ENCODE measurements at regions not wholly inside any gene's neighbourhood (a gene's known extent, or its start where the extent isn't known, plus 50 kb on each side); places are given as distances from the start of the nearest gene placed in this dataset.

DNA sequence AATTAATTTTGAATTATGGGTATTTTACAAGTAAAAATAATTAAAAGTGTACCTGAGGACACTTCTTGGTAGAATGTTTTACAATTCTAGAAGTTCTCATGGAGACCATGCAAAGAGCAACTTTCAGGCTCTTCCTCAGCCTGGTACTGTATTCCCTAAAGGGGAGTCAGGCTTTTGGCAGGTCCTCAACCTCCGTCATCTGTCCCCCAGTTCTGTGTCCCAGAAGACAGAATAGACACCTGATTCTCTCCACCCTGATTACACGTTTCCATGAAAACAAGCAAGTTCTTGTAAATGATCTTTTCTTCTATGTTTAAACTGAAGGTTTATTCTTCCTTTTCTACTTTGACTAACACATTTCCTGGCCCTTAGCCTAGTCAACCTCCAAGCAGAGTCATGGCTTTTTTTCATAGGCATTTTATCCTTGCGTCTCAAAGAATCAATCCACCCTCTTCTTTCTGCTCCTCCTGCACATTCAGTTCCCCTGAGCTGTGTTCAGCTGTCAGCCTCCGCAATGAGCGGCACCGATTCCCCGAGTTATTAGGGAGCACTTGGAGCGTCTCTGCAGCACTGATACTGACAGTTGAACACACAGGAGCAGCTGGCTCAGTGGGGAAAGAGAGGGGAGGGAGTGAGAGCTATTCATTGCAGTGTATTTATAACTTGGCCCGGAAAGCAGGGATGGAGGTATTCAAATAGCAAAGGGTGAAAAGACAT lies 1082.4 kb upstream of the MAP3K7 start:
- peaks cover 0 to 3% of the 10 kb centered on the region in 2 experiments; a peak in 1 of 4 replicates for H3K4me1 Mint-ChIP-seq
- no peaks in the 10 kb centered on the region for H3K27me3 Mint-ChIP-seq (ENCODE audit: low read depth)
- H2BK5ac ChIP-seq (ENCODE audit: insufficient read length, low read length) = no peak overlapping the region
- no CpG with 5 or more reads among the region's 9 CpGs for WGBS (ENCODE audit: extremely low coverage, insufficient read length, low lambda C conversion rate)
- H2BK15ac ChIP-seq (ENCODE audit: low read depth, low read length) = no peak overlapping the region
- TF ChIP-seq, protein P1, sequence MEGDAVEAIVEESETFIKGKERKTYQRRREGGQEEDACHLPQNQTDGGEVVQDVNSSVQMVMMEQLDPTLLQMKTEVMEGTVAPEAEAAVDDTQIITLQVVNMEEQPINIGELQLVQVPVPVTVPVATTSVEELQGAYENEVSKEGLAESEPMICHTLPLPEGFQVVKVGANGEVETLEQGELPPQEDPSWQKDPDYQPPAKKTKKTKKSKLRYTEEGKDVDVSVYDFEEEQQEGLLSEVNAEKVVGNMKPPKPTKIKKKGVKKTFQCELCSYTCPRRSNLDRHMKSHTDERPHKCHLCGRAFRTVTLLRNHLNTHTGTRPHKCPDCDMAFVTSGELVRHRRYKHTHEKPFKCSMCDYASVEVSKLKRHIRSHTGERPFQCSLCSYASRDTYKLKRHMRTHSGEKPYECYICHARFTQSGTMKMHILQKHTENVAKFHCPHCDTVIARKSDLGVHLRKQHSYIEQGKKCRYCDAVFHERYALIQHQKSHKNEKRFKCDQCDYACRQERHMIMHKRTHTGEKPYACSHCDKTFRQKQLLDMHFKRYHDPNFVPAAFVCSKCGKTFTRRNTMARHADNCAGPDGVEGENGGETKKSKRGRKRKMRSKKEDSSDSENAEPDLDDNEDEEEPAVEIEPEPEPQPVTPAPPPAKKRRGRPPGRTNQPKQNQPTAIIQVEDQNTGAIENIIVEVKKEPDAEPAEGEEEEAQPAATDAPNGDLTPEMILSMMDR (conservative IDR thresholded peaks at IDR 0.05) = no peak
- no peak overlapping the region for H3K4me2 ChIP-seq (ENCODE audit: insufficient read depth, insufficient read length, low read length)
- no peak overlapping the region for H3K18ac ChIP-seq (ENCODE audit: insufficient read length, low read depth, low read length)
- no peak overlapping the region for H3K9ac ChIP-seq (ENCODE audit: extremely low read depth, insufficient read length, low read length)
- no peak overlapping the region for H2BK20ac ChIP-seq (ENCODE audit: low read depth, low read length, poor library complexity, severe bottlenecking)
- peaks cover 0 to 4% (median 0%) of the 10 kb centered on the region in 3 experiments; a peak in 1 of 7 replicates for H3K36me3 Mint-ChIP-seq (ENCODE audit: insufficient read depth in 1 of 3, low read depth in 3 of 3)
- H3K9me3 Mint-ChIP-seq = peaks cover 0 to 2% of the 10 kb centered on the region in 2 experiments; a peak in 1 of 5 replicates
- H3K4me1 ChIP-seq (ENCODE audit: insufficient read depth, low read length) = no peaks in the 10 kb centered on the region
- no peak overlapping the region for H3T11ph ChIP-seq (ENCODE audit: low read length)
- H3K27me3 ChIP-seq (ENCODE audit: insufficient read depth, low read length) = no peaks in the 10 kb centered on the region
- no peaks in the 10 kb centered on the region for H3K79me1 ChIP-seq (ENCODE audit: insufficient read depth, low read depth, low read length, poor library complexity, severe bottlenecking)
- no peak for DNase-seq
- H3K14ac ChIP-seq (ENCODE audit: insufficient read depth, low read length) = no peak overlapping the region
- no peak overlapping the region for H4K8ac ChIP-seq (replicated peaks; ENCODE audit: insufficient read length, low read depth, low read length)
- H3K23ac ChIP-seq (ENCODE audit: insufficient read length, low read depth, low read length) = no peak overlapping the region
- H3K9me3 ChIP-seq (ENCODE audit: control insufficient read depth, low read depth, low read length) = no peaks in the 10 kb centered on the region
- no peaks in the 10 kb centered on the region for H3K23me2 ChIP-seq (ENCODE audit: insufficient read length, low read depth, low read length, poor library complexity, severe bottlenecking)
- no peaks in the 10 kb centered on the region for H3K79me2 ChIP-seq (ENCODE audit: insufficient read depth, low read length)
- no peak overlapping the region for H3K27ac ChIP-seq (ENCODE audit: insufficient read length, low read depth, low read length)
- no peak overlapping the region for H2AFZ ChIP-seq (ENCODE audit: low read length)
- no peaks in the 10 kb centered on the region for H4K20me1 ChIP-seq (ENCODE audit: control insufficient read depth, insufficient read depth, insufficient read length)
- H2BK120ac ChIP-seq (ENCODE audit: low read depth, low read length, poor library complexity, severe bottlenecking) = no peak overlapping the region
- no peak overlapping the region for H4K5ac ChIP-seq (ENCODE audit: insufficient read length, low read depth, low read length)
- H2AK5ac ChIP-seq (ENCODE audit: insufficient read length, low read length) = no peak overlapping the region
- no peak overlapping the region for H3K4ac ChIP-seq (ENCODE audit: low read depth, low read length)
- H4K91ac ChIP-seq (ENCODE audit: insufficient read length, low read depth, low read length) = no peak overlapping the region
- H3K56ac ChIP-seq (ENCODE audit: insufficient read length, low read depth, low read length) = no peak overlapping the region
- H2BK12ac ChIP-seq (ENCODE audit: insufficient read length, low read depth, low read length) = no peak overlapping the region
- peak overlapping the region in 2 of 3 experiments; percentile 14 to 72; a peak in 1 of 7 replicates for H3K27ac Mint-ChIP-seq
- no peak overlapping the region for H3K4me3 Mint-ChIP-seq

All from H9 (cell line).